Hepatocyte (in vitro differentiated cells): ENCODE measurements at regions not wholly inside any gene's neighbourhood (a gene's known extent, or its start where the extent isn't known, plus 50 kb on each side); places are given as distances from the start of the nearest gene placed in this dataset.

ENCODE experiments used
- DNase-seq: peaks from one replicate; pipeline ENCODE4 v3.0.0-alpha.2; 2016; ENCODE audit warnings: low spot score
- H2AFZ ChIP-seq: fragments of 200-600 bp; sonication (generic); 2 replicates; pipeline ENCODE4 v1.6.0; 2016; ENCODE audit warnings: antibody characterized with exemption, mild to moderate bottlenecking
- H3K27ac ChIP-seq: fragments of 200-600 bp; sonication (generic); 2 replicates; pipeline ENCODE4 v1.5.1; 2016; ENCODE audit warnings: mild to moderate bottlenecking
- H3K27me3 ChIP-seq: fragments of 200-600 bp; sonication (generic); 2 replicates; pipeline ENCODE4 v1.6.1; 2016
- H3K36me3 ChIP-seq: fragments of 200-600 bp; sonication (generic); replicated peaks from 2 replicates; pipeline ENCODE4 v1.5.1; 2016; ENCODE audit warnings: low read depth; ENCODE audit not compliant: insufficient read depth
- H3K4me1 ChIP-seq: fragments of 200-600 bp; sonication (generic); 2 replicates; pipeline ENCODE4 v1.5.1; 2016; ENCODE audit warnings: mild to moderate bottlenecking, moderate library complexity; ENCODE audit not compliant: insufficient read depth
- H3K4me2 ChIP-seq: fragments of 200-600 bp; sonication (generic); 2 replicates; pipeline ENCODE4 v1.6.0; 2016
- H3K4me3 ChIP-seq: fragments of 200-600 bp; sonication (generic); 2 replicates; pipeline ENCODE4 v1.5.1; 2016; ENCODE audit warnings: mild to moderate bottlenecking
- H3K79me2 ChIP-seq: fragments of 200-600 bp; sonication (generic); 2 replicates; pipeline ENCODE4 v1.6.0; 2017; ENCODE audit warnings: mild to moderate bottlenecking
- H3K9me2 ChIP-seq: fragments of 200-600 bp; sonication (generic); replicated peaks from 2 replicates; pipeline ENCODE4 v1.6.0; 2017; ENCODE audit warnings: mild to moderate bottlenecking; ENCODE audit not compliant: insufficient read depth
- H3K9me3 ChIP-seq: fragments of 200-600 bp; sonication (generic); 2 replicates; pipeline ENCODE4 v1.5.1; 2016; ENCODE audit warnings: low read depth, mild to moderate bottlenecking
- H4K20me1 ChIP-seq: fragments of 200-600 bp; sonication (generic); 2 replicates; pipeline ENCODE4 v1.6.0; 2016; ENCODE audit warnings: mild to moderate bottlenecking; ENCODE audit not compliant: insufficient read depth, poor library complexity, severe bottlenecking
- EZH2 ChIP-seq: fragments of 200-600 bp; sonication (generic); IDR thresholded peaks from 2 replicates; pipeline ENCODE4 v1.6.1; 2016; ENCODE audit warnings: antibody characterized with exemption, mild to moderate bottlenecking, borderline replicate concordance
- EZH2phosphoT487 ChIP-seq: fragments of 200-600 bp; sonication (generic); IDR thresholded peaks from one replicate; pipeline ENCODE4 v1.6.1; 2018; ENCODE audit warnings: antibody characterized with exemption, mild to moderate bottlenecking, low read depth, moderate library complexity; ENCODE audit not compliant: unreplicated experiment, severe bottlenecking
- WGBS: methylation state at CpG from one replicate; pipeline ENCODE4 v1.1.6; 2016; ENCODE audit warnings: low lambda C conversion rate; ENCODE audit errors: missing lambda C conversion rate; 5-methylcytosine and 5-hydroxymethylcytosine counted together
- TF ChIP-seq, protein P1 (sequence below): fragments of 200-600 bp; sonication (generic); IDR thresholded peaks from 2 replicates; pipeline ENCODE4 v1.5.1; 2016; ENCODE audit warnings: antibody characterized with exemption, mild to moderate bottlenecking; ENCODE audit not compliant: poor library complexity

DNA sequence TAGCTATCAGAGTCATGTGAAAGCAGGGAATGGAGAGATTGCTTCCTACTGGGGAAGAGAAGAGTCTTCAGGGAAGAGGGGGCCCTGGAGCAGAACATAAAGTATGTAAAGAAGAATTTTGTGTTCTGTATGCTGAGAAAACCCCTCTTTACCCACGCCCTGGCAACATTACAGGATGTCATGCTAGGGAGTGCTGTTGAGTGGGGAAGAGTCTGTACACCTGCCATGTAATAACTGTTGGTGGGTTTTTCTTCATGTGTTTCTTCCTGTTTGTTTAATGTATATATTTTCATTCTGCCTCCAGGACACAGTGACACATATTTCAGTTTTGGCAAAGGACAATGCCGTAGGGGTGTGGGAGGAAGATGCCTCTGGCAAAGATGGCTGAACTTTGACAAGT is 122.8 kb upstream of the LPP start:
- H3K4me2 ChIP-seq = no peak overlapping the region
- peaks cover 12% of the 10 kb centered on the region for H3K4me1 ChIP-seq
- no peak overlapping the region for H3K27ac ChIP-seq
- no peaks in the 10 kb centered on the region for H4K20me1 ChIP-seq
- no peak for TF ChIP-seq EZH2phosphoT487
- no peak for TF ChIP-seq EZH2
- TF ChIP-seq, protein P1, sequence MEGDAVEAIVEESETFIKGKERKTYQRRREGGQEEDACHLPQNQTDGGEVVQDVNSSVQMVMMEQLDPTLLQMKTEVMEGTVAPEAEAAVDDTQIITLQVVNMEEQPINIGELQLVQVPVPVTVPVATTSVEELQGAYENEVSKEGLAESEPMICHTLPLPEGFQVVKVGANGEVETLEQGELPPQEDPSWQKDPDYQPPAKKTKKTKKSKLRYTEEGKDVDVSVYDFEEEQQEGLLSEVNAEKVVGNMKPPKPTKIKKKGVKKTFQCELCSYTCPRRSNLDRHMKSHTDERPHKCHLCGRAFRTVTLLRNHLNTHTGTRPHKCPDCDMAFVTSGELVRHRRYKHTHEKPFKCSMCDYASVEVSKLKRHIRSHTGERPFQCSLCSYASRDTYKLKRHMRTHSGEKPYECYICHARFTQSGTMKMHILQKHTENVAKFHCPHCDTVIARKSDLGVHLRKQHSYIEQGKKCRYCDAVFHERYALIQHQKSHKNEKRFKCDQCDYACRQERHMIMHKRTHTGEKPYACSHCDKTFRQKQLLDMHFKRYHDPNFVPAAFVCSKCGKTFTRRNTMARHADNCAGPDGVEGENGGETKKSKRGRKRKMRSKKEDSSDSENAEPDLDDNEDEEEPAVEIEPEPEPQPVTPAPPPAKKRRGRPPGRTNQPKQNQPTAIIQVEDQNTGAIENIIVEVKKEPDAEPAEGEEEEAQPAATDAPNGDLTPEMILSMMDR = no peak
- no peak for DNase-seq
- H3K27me3 ChIP-seq = no peaks in the 10 kb centered on the region
- no peaks in the 10 kb centered on the region for H3K9me2 ChIP-seq
- H2AFZ ChIP-seq = no peak overlapping the region
- no peak overlapping the region for H3K4me3 ChIP-seq
- no peaks in the 10 kb centered on the region for H3K79me2 ChIP-seq
- no peaks in the 10 kb centered on the region for H3K36me3 ChIP-seq
- WGBS = 64% methylated on average over 2 of the region's 2 CpGs
- no peaks in the 10 kb centered on the region for H3K9me3 ChIP-seq

DNA sequence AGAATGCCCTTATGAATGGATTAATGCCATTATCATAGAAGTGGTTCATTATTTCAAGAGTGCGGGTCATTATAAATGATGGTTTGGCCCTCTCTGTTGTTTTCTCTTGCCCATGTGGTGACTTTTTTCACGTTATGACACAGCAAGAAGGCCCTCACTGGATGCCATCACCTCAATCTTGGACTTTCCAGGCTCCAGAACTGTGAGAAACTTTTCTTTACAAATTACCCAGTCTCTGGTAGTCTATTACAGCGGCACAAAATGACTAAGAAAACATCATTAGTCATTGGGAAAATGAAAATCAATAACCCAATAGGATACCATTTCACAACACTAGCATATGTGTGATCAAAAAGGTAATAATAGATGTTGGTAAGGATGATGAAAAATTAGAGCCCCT is 119.0 kb upstream of the LPP start:
- H3K4me1 ChIP-seq = peaks cover 18% of the 10 kb centered on the region
- no peaks in the 10 kb centered on the region for H3K9me3 ChIP-seq
- H4K20me1 ChIP-seq = no peaks in the 10 kb centered on the region
- no peaks in the 10 kb centered on the region for H3K79me2 ChIP-seq
- H3K27me3 ChIP-seq = no peaks in the 10 kb centered on the region
- no peak overlapping the region for H2AFZ ChIP-seq
- H3K4me2 ChIP-seq = no peak overlapping the region
- WGBS = 93% methylated on average over 3 of the region's 3 CpGs
- DNase-seq = no peak
- no peak overlapping the region for H3K4me3 ChIP-seq
- no peaks in the 10 kb centered on the region for H3K36me3 ChIP-seq
- no peak overlapping the region for H3K27ac ChIP-seq
- TF ChIP-seq EZH2 (no peak), EZH2phosphoT487 (no peak)
- TF ChIP-seq, protein P1 = no peak
- no peaks in the 10 kb centered on the region for H3K9me2 ChIP-seq

DNA sequence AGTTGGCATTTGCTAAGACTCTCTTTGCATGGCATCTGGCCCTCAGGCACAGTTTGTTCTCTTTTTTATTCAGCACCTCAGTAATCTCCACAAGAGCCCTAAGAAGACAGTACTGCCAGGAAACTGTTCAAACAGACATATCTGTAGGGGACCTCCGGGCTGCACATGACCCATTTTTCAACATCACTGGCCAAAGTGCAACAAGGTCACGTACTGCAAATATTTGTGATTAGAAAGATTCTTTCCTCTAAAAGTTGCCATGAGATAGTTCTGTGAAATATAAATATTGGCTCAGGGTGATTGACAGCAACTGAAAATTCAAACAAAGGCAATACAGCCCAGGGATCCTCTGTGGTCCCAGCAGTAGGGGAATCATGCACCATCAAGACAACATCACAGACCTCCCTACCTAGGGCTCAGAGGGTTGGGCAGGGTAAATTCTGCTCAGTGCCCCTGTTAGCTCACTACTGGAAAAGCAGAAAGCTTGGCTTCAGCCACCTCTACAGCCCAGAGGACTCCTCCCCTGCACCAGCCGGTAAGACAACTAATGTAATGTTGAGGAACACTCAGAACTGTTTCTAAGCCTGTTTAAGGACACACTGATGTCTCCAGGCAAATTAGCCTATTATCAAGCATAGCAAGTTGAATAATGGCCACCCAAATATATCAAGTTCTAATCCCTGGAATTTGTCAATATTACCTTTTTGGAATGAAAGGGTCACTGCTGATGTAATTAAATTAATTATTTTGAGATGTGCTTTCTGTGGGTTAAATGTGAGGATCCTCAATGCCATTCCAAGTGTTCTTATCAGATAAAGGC is 117.4 kb upstream of the LPP start:
- H4K20me1 ChIP-seq = no peaks in the 10 kb centered on the region
- WGBS = 54% methylated on average over 3 of the region's 3 CpGs
- peak overlapping the region; percentile 67 for H3K4me2 ChIP-seq
- peak; percentile 58 for DNase-seq
- TF ChIP-seq EZH2phosphoT487 = no peak
- TF ChIP-seq, protein P1 = no peak
- H3K27ac ChIP-seq = peak overlapping the region; percentile 76
- no peaks in the 10 kb centered on the region for H3K79me2 ChIP-seq
- no peaks in the 10 kb centered on the region for H3K27me3 ChIP-seq
- H3K4me1 ChIP-seq = peaks cover 18% of the 10 kb centered on the region
- no peaks in the 10 kb centered on the region for H3K36me3 ChIP-seq
- no peak overlapping the region for H2AFZ ChIP-seq
- no peaks in the 10 kb centered on the region for H3K9me2 ChIP-seq
- no peak overlapping the region for H3K4me3 ChIP-seq
- H3K9me3 ChIP-seq = no peaks in the 10 kb centered on the region
